CD8-positive, alpha-beta memory T cell (primary cell): ENCODE measurements at regions not wholly inside any gene's neighbourhood (a gene's known extent, or its start where the extent isn't known, plus 50 kb on each side); places are given as distances from the start of the nearest gene placed in this dataset.
A peak's percentile ranks its signal among the peaks of the same experiment; 100 is the strongest.

Source experiments
- CTCF ChIA-PET: fragments of 350-600 bp; sonication (Branson Sonifier 250); formaldehyde crosslinking; loops from one replicate; lab custom pipeline; 2021; ENCODE audit warnings: antibody characterized with exemption; lab: Charles Lee
- POLR2A ChIA-PET: fragments of 350-600 bp; sonication (Branson Sonifier 250); formaldehyde crosslinking; loops from one replicate; lab custom pipeline; 2021; ENCODE audit warnings: antibody characterized with exemption; lab: Charles Lee
- DNase-seq, 5 donors: peaks; one replicate each; pipeline versions ENCODE4 v3.0.0 to v3.0.0-alpha.2; 2020 to 2022; ENCODE audit warnings: mixed read lengths in 1 of 5
- H3K27ac ChIP-seq: one replicate; pipeline ENCODE4 v1.7.0; 2013; ENCODE audit warnings: low read depth, mild to moderate bottlenecking, low read length, moderate library complexity
- H3K27me3 ChIP-seq: 2 replicates; pipeline ENCODE4 v1.7.0; 2013; ENCODE audit warnings: low read length, mild to moderate bottlenecking; ENCODE audit not compliant: insufficient read depth, poor library complexity, severe bottlenecking
- H3K36me3 ChIP-seq: 2 replicates; pipeline ENCODE4 v1.7.0; 2013; ENCODE audit warnings: mild to moderate bottlenecking, low read length, moderate library complexity; ENCODE audit not compliant: insufficient read depth
- H3K4me1 ChIP-seq: 2 replicates; pipeline ENCODE4 v1.7.0; 2013; ENCODE audit warnings: mild to moderate bottlenecking, low read length, moderate library complexity; ENCODE audit not compliant: insufficient read depth
- H3K4me3 ChIP-seq: 2 replicates; pipeline ENCODE4 v1.7.0; 2013; ENCODE audit warnings: mild to moderate bottlenecking, low read length
- H3K9me3 ChIP-seq: 2 replicates; pipeline ENCODE4 v1.7.0; 2013; ENCODE audit warnings: mild to moderate bottlenecking, low read length
- H3K27ac Mint-ChIP-seq, 8 donors: one replicate each; pipeline ENCODE4 v1.8.0; 2020 to 2021; ENCODE audit warnings: mixed read lengths in 8 of 8, mild to moderate bottlenecking in 6 of 8, inconsistent platforms in 3 of 8, moderate library complexity in 3 of 8
- H3K27me3 Mint-ChIP-seq, 2 donors: one replicate each; pipeline ENCODE4 v1.8.0; 2020 to 2021; ENCODE audit warnings: mixed read lengths in 2 of 2, mild to moderate bottlenecking in 1 of 2, moderate library complexity in 1 of 2
- H3K36me3 Mint-ChIP-seq, 3 donors: one replicate each; pipeline ENCODE4 v1.8.0; 2020 to 2021; ENCODE audit warnings: mixed read lengths in 3 of 3, inconsistent platforms in 1 of 3, mild to moderate bottlenecking in 1 of 3
- H3K4me1 Mint-ChIP-seq, 3 donors: one replicate each; pipeline ENCODE4 v1.8.0; 2020 to 2021; ENCODE audit warnings: mixed read lengths in 3 of 3, inconsistent platforms in 1 of 3, mild to moderate bottlenecking in 1 of 3
- H3K4me3 Mint-ChIP-seq, 7 donors: one replicate each; pipeline ENCODE4 v1.8.0; 2020 to 2021; ENCODE audit warnings: mixed read lengths in 7 of 7, mild to moderate bottlenecking in 6 of 7, moderate library complexity in 4 of 7, inconsistent platforms in 2 of 7
- H3K9me3 Mint-ChIP-seq, 5 donors: one replicate each; pipeline ENCODE4 v1.8.0; 2020 to 2022; ENCODE audit warnings: mixed read lengths in 5 of 5, mild to moderate bottlenecking in 3 of 5, moderate library complexity in 2 of 5, inconsistent platforms in 1 of 5

GRCh38 chr6:71510057-71510713, 221.6 kb downstream of the OGFRL1 start:
- no peak for DNase-seq
- H3K27ac ChIP-seq = no peak overlapping the region
- Mint-ChIP-seq H3K4me3 (no peak overlapping the region), H3K27ac (no peak overlapping the region), H3K9me3 (no peaks in the 10 kb centered on the region), H3K36me3 (no peaks in the 10 kb centered on the region), H3K27me3 (peaks cover 0 to 5% of the 10 kb centered on the region in 2 donors), H3K4me1 (no peaks in the 10 kb centered on the region)
- H3K9me3 ChIP-seq = no peaks in the 10 kb centered on the region
- ChIA-PET POLR2A (no interaction called here), CTCF (interaction anchor here (1.1 kb wide), 1 partner anchor 20 kb away, joined by 3 read pairs; no protein-coding TSS in a partner anchor)
- no peaks in the 10 kb centered on the region for H3K27me3 ChIP-seq
- no peaks in the 10 kb centered on the region for H3K4me1 ChIP-seq
- H3K36me3 ChIP-seq = no peaks in the 10 kb centered on the region
- no peak overlapping the region for H3K4me3 ChIP-seq

- no peak overlapping the region for H3K27ac Mint-ChIP-seq
- Histone ChIP-seq H3K36me3 (no peaks in the 10 kb centered on the region), H3K4me3 (no peak overlapping the region), H3K9me3 (no peaks in the 10 kb centered on the region), H3K4me1 (no peaks in the 10 kb centered on the region), H3K27ac (no peak overlapping the region), H3K27me3 (no peaks in the 10 kb centered on the region)
- H3K9me3 Mint-ChIP-seq = no peaks in the 10 kb centered on the region
- no peak for DNase-seq
- POLR2A ChIA-PET = no interaction called here
- CTCF ChIA-PET = interaction anchor here (1.1 kb wide), 1 partner anchor 19 kb away, joined by 3 read pairs; no protein-coding TSS in a partner anchor
- peaks cover 0 to 5% of the 10 kb centered on the region in 2 donors for H3K27me3 Mint-ChIP-seq
- no peak overlapping the region for H3K4me3 Mint-ChIP-seq
- H3K36me3 Mint-ChIP-seq = no peaks in the 10 kb centered on the region
- no peaks in the 10 kb centered on the region for H3K4me1 Mint-ChIP-seq
These were observed 222.2 kb downstream of the OGFRL1 start for GRCh38 chr6:71510856-71511255.

- Mint-ChIP-seq H3K27me3 (peaks cover 0 to 5% of the 10 kb centered on the region in 2 donors), H3K9me3 (no peaks in the 10 kb centered on the region)
- H3K36me3 ChIP-seq = no peaks in the 10 kb centered on the region
These were observed 223.6 kb downstream of the OGFRL1 start for GRCh38 chr6:71512256-71512655.

GRCh38 chr6:71513036-71513435, 224.4 kb downstream of the OGFRL1 start:
- H3K36me3 ChIP-seq = no peaks in the 10 kb centered on the region
- H3K4me3 ChIP-seq = no peak overlapping the region
- ChIA-PET POLR2A (no interaction called here), CTCF (no interaction called here)
- H3K9me3 ChIP-seq = no peaks in the 10 kb centered on the region
- no peak overlapping the region for H3K27ac ChIP-seq
- no peaks in the 10 kb centered on the region for H3K27me3 ChIP-seq
- no peaks in the 10 kb centered on the region for H3K9me3 Mint-ChIP-seq
- DNase-seq = no peak
- H3K27ac Mint-ChIP-seq = no peak overlapping the region
- H3K27me3 Mint-ChIP-seq = peaks cover 0 to 5% of the 10 kb centered on the region in 2 donors
- no peaks in the 10 kb centered on the region for H3K4me1 ChIP-seq
- H3K36me3 Mint-ChIP-seq = no peaks in the 10 kb centered on the region
- no peak overlapping the region for H3K4me3 Mint-ChIP-seq
- H3K4me1 Mint-ChIP-seq = no peaks in the 10 kb centered on the region

More at GRCh38 chr6:71512256-71512655, 223.6 kb downstream of the OGFRL1 start:
- Histone ChIP-seq H3K27ac (no peak overlapping the region), H3K9me3 (no peaks in the 10 kb centered on the region), H3K27me3 (no peaks in the 10 kb centered on the region), H3K4me3 (no peak overlapping the region), H3K4me1 (no peaks in the 10 kb centered on the region)
- DNase-seq = no peak
- Mint-ChIP-seq H3K36me3 (no peaks in the 10 kb centered on the region), H3K4me3 (no peak overlapping the region), H3K4me1 (no peaks in the 10 kb centered on the region), H3K27ac (no peak overlapping the region)
- POLR2A ChIA-PET = no interaction called here
- CTCF ChIA-PET = no interaction called here

- H3K4me1 Mint-ChIP-seq = no peaks in the 10 kb centered on the region
- H3K4me1 ChIP-seq = no peaks in the 10 kb centered on the region
- H3K4me3 ChIP-seq = no peak overlapping the region
- peak overlapping the region in 1 of 8 donors; percentile 51 for H3K27ac Mint-ChIP-seq
- no peak for DNase-seq
- ChIA-PET CTCF (no interaction called here), POLR2A (no interaction called here)
- no peaks in the 10 kb centered on the region for H3K36me3 ChIP-seq
- peaks cover 2 to 12% of the 10 kb centered on the region in 2 donors for H3K27me3 Mint-ChIP-seq
- no peaks in the 10 kb centered on the region for H3K36me3 Mint-ChIP-seq
- no peak overlapping the region for H3K4me3 Mint-ChIP-seq
- peaks cover 0 to 3% (median 0%) of the 10 kb centered on the region in 5 donors for H3K9me3 Mint-ChIP-seq
- no peaks in the 10 kb centered on the region for H3K27me3 ChIP-seq
- H3K27ac ChIP-seq = no peak overlapping the region
- H3K9me3 ChIP-seq = no peaks in the 10 kb centered on the region
These were observed 234.9 kb downstream of the OGFRL1 start for GRCh38 chr6:71523548-71523947.

GRCh38 chr6:71524201-71524600, 235.6 kb downstream of the OGFRL1 start:
- ChIA-PET POLR2A (no interaction called here), CTCF (no interaction called here)
- Mint-ChIP-seq H3K27ac (no peak overlapping the region), H3K36me3 (no peaks in the 10 kb centered on the region), H3K9me3 (peaks cover 0 to 3% (median 0%) of the 10 kb centered on the region in 5 donors), H3K4me1 (no peaks in the 10 kb centered on the region), H3K4me3 (no peak overlapping the region), H3K27me3 (peaks cover 2 to 12% of the 10 kb centered on the region in 2 donors)
- DNase-seq = no peak
- Histone ChIP-seq H3K27me3 (no peaks in the 10 kb centered on the region), H3K4me1 (no peaks in the 10 kb centered on the region), H3K36me3 (no peaks in the 10 kb centered on the region), H3K4me3 (no peak overlapping the region), H3K9me3 (no peaks in the 10 kb centered on the region), H3K27ac (no peak overlapping the region)

- Mint-ChIP-seq H3K4me3 (no peak overlapping the region), H3K27ac (no peak overlapping the region), H3K9me3 (no peaks in the 10 kb centered on the region), H3K36me3 (no peaks in the 10 kb centered on the region), H3K27me3 (peaks cover 2 to 9% of the 10 kb centered on the region in 2 donors), H3K4me1 (no peaks in the 10 kb centered on the region)
- no peak for DNase-seq
- Histone ChIP-seq H3K4me3 (no peak overlapping the region), H3K9me3 (no peaks in the 10 kb centered on the region), H3K27me3 (no peaks in the 10 kb centered on the region), H3K4me1 (no peaks in the 10 kb centered on the region), H3K36me3 (no peaks in the 10 kb centered on the region), H3K27ac (no peak overlapping the region)
- ChIA-PET CTCF (no interaction called here), POLR2A (no interaction called here)
These were observed 239.3 kb downstream of the OGFRL1 start for GRCh38 chr6:71527886-71528285.

- ChIA-PET POLR2A (no interaction called here), CTCF (no interaction called here)
- H3K4me3 ChIP-seq = no peak overlapping the region
- no peak for DNase-seq
- peaks cover 2 to 3% of the 10 kb centered on the region in 2 donors for H3K27me3 Mint-ChIP-seq
- no peaks in the 10 kb centered on the region for H3K27me3 ChIP-seq
- no peak overlapping the region for H3K27ac ChIP-seq
- H3K27ac Mint-ChIP-seq = no peak overlapping the region
- no peaks in the 10 kb centered on the region for H3K36me3 Mint-ChIP-seq
- no peak overlapping the region for H3K4me3 Mint-ChIP-seq
- H3K4me1 Mint-ChIP-seq = no peaks in the 10 kb centered on the region
- no peaks in the 10 kb centered on the region for H3K36me3 ChIP-seq
- H3K9me3 Mint-ChIP-seq = no peaks in the 10 kb centered on the region
- H3K9me3 ChIP-seq = no peaks in the 10 kb centered on the region
- no peaks in the 10 kb centered on the region for H3K4me1 ChIP-seq
These were observed 240.4 kb downstream of the OGFRL1 start for GRCh38 chr6:71529026-71529425.
